SK-N-SH treated with all-trans-retinoic acid at 6 μM for 48 hours (cell line): ENCODE measurements at regions not wholly inside any gene's neighbourhood (a gene's known extent, or its start where the extent isn't known, plus 50 kb on each side); places are given as distances from the start of the nearest gene placed in this dataset.

Experiments
- TF ChIP-seq, protein P1 (sequence below): fragments of 250-450 bp; sonication (Bioruptor Pico); IDR thresholded peaks from 2 replicates; pipeline ENCODE4 v1.8.0; 2020; ENCODE audit warnings: mild to moderate bottlenecking, moderate library complexity, borderline replicate concordance
- TF ChIP-seq, protein P2 (sequence below): fragments of 250-450 bp; sonication (Bioruptor Pico); IDR thresholded peaks from 2 replicates; pipeline ENCODE4 v1.5.1; 2020; ENCODE audit warnings: low read depth, mild to moderate bottlenecking, moderate library complexity

DNA sequence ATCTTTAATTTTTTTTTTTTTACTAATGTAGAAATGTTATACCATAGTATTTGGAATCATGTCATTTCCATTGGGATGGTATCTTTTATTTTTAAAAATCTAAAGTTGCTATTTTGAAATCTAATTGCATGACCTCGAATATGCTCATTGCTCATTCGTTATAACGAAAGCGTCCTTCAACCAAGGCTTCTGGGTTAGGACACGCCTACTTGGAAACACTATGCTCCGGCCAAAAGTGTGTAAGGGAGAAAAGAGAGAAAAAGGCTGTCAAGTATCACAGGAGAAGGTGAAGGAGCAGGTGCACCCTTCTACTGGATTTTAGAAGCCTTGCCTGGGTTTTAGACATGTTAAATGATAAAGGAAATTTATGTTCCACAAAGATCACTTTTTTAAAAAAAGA is 465.9 kb upstream of the ID2 start:
- TF ChIP-seq, protein P1, sequence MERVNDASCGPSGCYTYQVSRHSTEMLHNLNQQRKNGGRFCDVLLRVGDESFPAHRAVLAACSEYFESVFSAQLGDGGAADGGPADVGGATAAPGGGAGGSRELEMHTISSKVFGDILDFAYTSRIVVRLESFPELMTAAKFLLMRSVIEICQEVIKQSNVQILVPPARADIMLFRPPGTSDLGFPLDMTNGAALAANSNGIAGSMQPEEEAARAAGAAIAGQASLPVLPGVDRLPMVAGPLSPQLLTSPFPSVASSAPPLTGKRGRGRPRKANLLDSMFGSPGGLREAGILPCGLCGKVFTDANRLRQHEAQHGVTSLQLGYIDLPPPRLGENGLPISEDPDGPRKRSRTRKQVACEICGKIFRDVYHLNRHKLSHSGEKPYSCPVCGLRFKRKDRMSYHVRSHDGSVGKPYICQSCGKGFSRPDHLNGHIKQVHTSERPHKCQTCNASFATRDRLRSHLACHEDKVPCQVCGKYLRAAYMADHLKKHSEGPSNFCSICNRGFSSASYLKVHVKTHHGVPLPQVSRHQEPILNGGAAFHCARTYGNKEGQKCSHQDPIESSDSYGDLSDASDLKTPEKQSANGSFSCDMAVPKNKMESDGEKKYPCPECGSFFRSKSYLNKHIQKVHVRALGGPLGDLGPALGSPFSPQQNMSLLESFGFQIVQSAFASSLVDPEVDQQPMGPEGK (CRISPR knock-in tag), result no peak
- TF ChIP-seq, protein P2, sequence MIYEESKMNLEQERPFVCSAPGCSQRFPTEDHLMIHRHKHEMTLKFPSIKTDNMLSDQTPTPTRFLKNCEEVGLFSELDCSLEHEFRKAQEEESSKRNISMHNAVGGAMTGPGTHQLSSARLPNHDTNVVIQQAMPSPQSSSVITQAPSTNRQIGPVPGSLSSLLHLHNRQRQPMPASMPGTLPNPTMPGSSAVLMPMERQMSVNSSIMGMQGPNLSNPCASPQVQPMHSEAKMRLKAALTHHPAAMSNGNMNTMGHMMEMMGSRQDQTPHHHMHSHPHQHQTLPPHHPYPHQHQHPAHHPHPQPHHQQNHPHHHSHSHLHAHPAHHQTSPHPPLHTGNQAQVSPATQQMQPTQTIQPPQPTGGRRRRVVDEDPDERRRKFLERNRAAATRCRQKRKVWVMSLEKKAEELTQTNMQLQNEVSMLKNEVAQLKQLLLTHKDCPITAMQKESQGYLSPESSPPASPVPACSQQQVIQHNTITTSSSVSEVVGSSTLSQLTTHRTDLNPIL, result no peak
